Psoas muscle (tissue), 7 donors: ENCODE measurements at regions not wholly inside any gene's neighbourhood (a gene's known extent, or its start where the extent isn't known, plus 50 kb on each side); places are given as distances from the start of the nearest gene placed in this dataset.
"Not testable (repeated sequence)": the region's sequence is repeated elsewhere in the genome, so short reads cannot be mapped to it uniquely, and the experiment has no call there.

ENCODE experiments used
- ATAC-seq, 4 donors: fragments of 200-7000 bp; cut with Tn5 transposase; one replicate each; pipeline ENCODE4 v1.9.1; 2020; ENCODE audit warnings: moderate library complexity in 3 of 4, mild to moderate bottlenecking in 2 of 4
- DNase-seq, 2 donors: peaks; one replicate each; pipeline ENCODE4 v3.0.0-alpha.2; 2020
- H3K27ac ChIP-seq: fragments of 200-600 bp; one replicate; pipeline ENCODE4 v1.8.0; 2022
- H3K27me3 ChIP-seq, 3 donors: fragments of 200-600 bp in 1 of 3; one replicate each; pipeline versions ENCODE4 v1.6.1 to v1.8.0; 2013 to 2022; ENCODE audit warnings: low read length in 2 of 3, mild to moderate bottlenecking in 2 of 3, moderate library complexity in 1 of 3; ENCODE audit not compliant: insufficient read depth in 3 of 3
- H3K36me3 ChIP-seq, 2 donors: fragments of 200-600 bp in 1 of 2; one replicate each; pipeline versions ENCODE4 v1.6.1 to v1.8.0; 2013 to 2022; ENCODE audit warnings: low read depth in 1 of 2, mild to moderate bottlenecking in 1 of 2, moderate library complexity in 1 of 2; ENCODE audit not compliant: insufficient read depth in 1 of 2
- H3K4me1 ChIP-seq: fragments of 200-600 bp; one replicate; pipeline ENCODE4 v1.8.0; 2022
- H3K4me3 ChIP-seq: fragments of 200-600 bp; one replicate; pipeline ENCODE4 v1.8.0; 2022; ENCODE audit warnings: mild to moderate bottlenecking
- H3K9me3 ChIP-seq: fragments of 200-600 bp; one replicate; pipeline ENCODE4 v1.8.0; 2022
- CTCF ChIP-seq: fragments of 200-600 bp; IDR thresholded peaks from one replicate; pipeline ENCODE4 v1.8.0; 2022; ENCODE audit warnings: antibody characterized with exemption
- WGBS, 3 donors: extraction: QIAGEN DNeasy Blood & Tissue Kit; methylation state at CpG; one replicate each; pipeline versions ENCODE4 v1.1.6 to v1.1.7; 2013; 5-methylcytosine and 5-hydroxymethylcytosine counted together
- intact Hi-C, 2 donors: fragments of 100-400 bp; cut with DNase I; formaldehyde crosslinking; loops; one replicate each; pipeline versions ENCODE4 v1.11.0 to v1.14.2; 2022
- donor health status: healthy with polysubstance abuse.
- donor health status: DM: no; HTN: no; CAD: no; lungs with moderate emphysema.
- donor health status: Bipolar disorder and iron deficiency.
- donor health status: healthy.
- donor health status: DM: yes; HTN: yes; CAD: no.
- donor health status: DM: no; HTN: no; CAD: no.
- donor health status: DM: yes; HTN: yes; CAD: no.

- H3K9me3 ChIP-seq: no peaks in the 10 kb centered on the region
- no peak overlapping the region for H3K4me3 ChIP-seq
- no peak for ATAC-seq
- 52 to 76% (median 65%) methylated on average over 2 of the region's 2 CpGs for WGBS, 3 donors
- DNase-seq: no peak
- no peak for TF ChIP-seq CTCF
- H3K27me3 ChIP-seq: no peaks in the 10 kb centered on the region
- no peak overlapping the region for H3K27ac ChIP-seq
- no peaks in the 10 kb centered on the region for H3K36me3 ChIP-seq
- intact Hi-C loops: no loop called here
- H3K4me1 ChIP-seq: no peaks in the 10 kb centered on the region
Measured at GRCh38 chr15:23801881-23802280, 114.8 kb upstream of the NDN start.

DNA sequence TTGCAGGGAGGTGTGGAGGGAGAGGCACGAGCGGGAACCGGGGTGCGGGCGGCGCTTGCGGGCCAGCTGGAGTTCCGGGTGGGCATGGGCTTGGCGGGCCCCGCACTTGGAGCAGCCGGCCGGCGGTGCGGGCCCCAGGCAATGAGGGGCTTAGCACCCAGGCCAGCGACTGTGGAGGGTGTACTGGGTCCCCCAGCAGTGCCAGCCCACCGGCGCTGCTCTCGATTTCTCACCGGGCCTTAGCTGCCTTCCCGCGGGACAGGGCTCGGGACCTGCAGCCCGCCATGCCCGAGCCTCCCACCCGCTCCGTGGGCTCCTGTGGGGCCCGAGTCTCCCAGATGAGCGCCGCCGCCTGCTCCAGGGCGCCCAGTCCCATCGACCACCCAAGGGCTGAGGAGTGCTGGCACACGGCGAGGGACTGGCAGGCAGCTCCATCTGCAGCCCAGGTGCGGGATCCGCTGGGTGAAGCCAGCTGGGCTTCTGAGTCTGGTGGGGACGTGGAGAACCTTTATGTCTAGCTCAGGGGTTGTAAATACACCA lies 115.9 kb upstream of the NDN start:
- intact Hi-C loops, H3K4me3 ChIP-seq, H3K27ac ChIP-seq, DNase-seq, H3K9me3 ChIP-seq, ATAC-seq, H3K4me1 ChIP-seq, H3K27me3 ChIP-seq, H3K36me3 ChIP-seq: not testable (repeated sequence)
- 84 to 87% (median 86%) methylated on average over 22 to 37 of the region's 37 CpGs for WGBS, 3 donors

DNA sequence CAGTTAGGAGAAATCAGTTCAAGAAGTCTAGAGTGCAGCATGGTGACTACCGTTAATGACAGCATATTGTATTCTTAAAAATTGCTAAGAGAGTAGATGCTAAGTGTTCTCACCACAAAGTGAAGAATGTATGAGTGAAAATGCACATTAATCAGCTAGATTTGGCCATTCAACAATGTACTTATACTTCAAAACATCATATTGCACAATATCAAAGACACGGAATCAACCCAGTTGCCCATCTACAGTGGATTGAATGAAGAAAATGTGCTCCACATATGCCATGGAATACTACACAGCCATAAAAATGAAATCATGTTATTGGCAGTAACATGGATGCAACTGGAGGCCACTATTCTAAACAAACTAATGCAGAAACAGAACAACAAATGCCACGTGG lies 119.9 kb upstream of the NDN start:
- Histone ChIP-seq H3K36me3 (no peaks in the 10 kb centered on the region), H3K27ac (no peak overlapping the region), H3K4me3 (no peak overlapping the region), H3K9me3 (no peaks in the 10 kb centered on the region), H3K27me3 (no peaks in the 10 kb centered on the region), H3K4me1 (no peaks in the 10 kb centered on the region)
- 58 to 69% (median 68%) methylated on average over 3 of the region's 3 CpGs for WGBS, 3 donors
- TF ChIP-seq CTCF: no peak
- no peak for DNase-seq
- ATAC-seq: no peak
- intact Hi-C loops: no loop called here

GRCh38 chr15:23823508-23823907 lies 136.4 kb upstream of the NDN start:
- Histone ChIP-seq H3K27ac (no peak overlapping the region), H3K4me1 (no peaks in the 10 kb centered on the region), H3K9me3 (peaks cover 5% of the 10 kb centered on the region), H3K4me3 (no peak overlapping the region), H3K36me3 (no peaks in the 10 kb centered on the region), H3K27me3 (no peaks in the 10 kb centered on the region)
- intact Hi-C loops: no loop called here
- no peak for DNase-seq
- no peak for ATAC-seq
- no peak for TF ChIP-seq CTCF
- 69 to 74% (median 70%) methylated on average over 7 of the region's 7 CpGs for WGBS, 3 donors

GRCh38 chr15:23828786-23829185 lies 141.7 kb upstream of the NDN start:
- WGBS, 3 donors: 66 to 78% (median 75%) methylated on average over 1 of the region's 1 CpG
- intact Hi-C loops: no loop called here
- Histone ChIP-seq H3K4me3 (no peak overlapping the region), H3K4me1 (no peaks in the 10 kb centered on the region), H3K36me3 (no peaks in the 10 kb centered on the region), H3K9me3 (no peaks in the 10 kb centered on the region), H3K27ac (no peak overlapping the region), H3K27me3 (no peaks in the 10 kb centered on the region)
- TF ChIP-seq CTCF: no peak
- no peak for DNase-seq
- no peak for ATAC-seq
